H9 (cell line): ENCODE measurements at regions not wholly inside any gene's neighbourhood (a gene's known extent, or its start where the extent isn't known, plus 50 kb on each side); places are given as distances from the start of the nearest gene placed in this dataset.

Experiments used
- DNase-seq: peaks from one replicate; pipeline ENCODE4 v3.0.0-alpha.2; 2017
- H2AFZ ChIP-seq: one replicate; pipeline ENCODE4 v1.6.1; 2013; ENCODE audit warnings: mild to moderate bottlenecking, low read length, control low read depth, moderate library complexity
- H2AK5ac ChIP-seq: 2 replicates; pipeline ENCODE4 v1.6.1; 2013; ENCODE audit warnings: low read length, control low read depth, mixed read lengths; ENCODE audit not compliant: insufficient read length
- H2BK120ac ChIP-seq: one replicate; pipeline ENCODE4 v1.6.1; 2013; ENCODE audit warnings: low read depth, mild to moderate bottlenecking, low read length, control low read depth, inconsistent platforms; ENCODE audit not compliant: poor library complexity, severe bottlenecking
- H2BK12ac ChIP-seq: 2 replicates; pipeline ENCODE4 v1.6.1; 2013; ENCODE audit warnings: low read length, control low read depth, mixed read lengths, low read depth; ENCODE audit not compliant: insufficient read length
- H2BK15ac ChIP-seq: 2 replicates; pipeline ENCODE4 v1.6.1; 2013; ENCODE audit warnings: low read depth, low read length, control low read depth
- H2BK20ac ChIP-seq: one replicate; pipeline ENCODE4 v1.6.1; 2013; ENCODE audit warnings: low read depth, mild to moderate bottlenecking, low read length, control low read depth, inconsistent platforms; ENCODE audit not compliant: poor library complexity, severe bottlenecking
- H2BK5ac ChIP-seq: 2 replicates; pipeline ENCODE4 v1.6.1; 2013; ENCODE audit warnings: low read length, control low read depth, mixed read lengths; ENCODE audit not compliant: insufficient read length
- H3K14ac ChIP-seq: 2 replicates; pipeline ENCODE4 v1.6.1; 2013; ENCODE audit warnings: low read length, control low read depth; ENCODE audit not compliant: insufficient read depth
- H3K18ac ChIP-seq: 2 replicates; pipeline ENCODE4 v1.6.1; 2013; ENCODE audit warnings: low read depth, mild to moderate bottlenecking, mixed read lengths, low read length, control low read depth; ENCODE audit not compliant: insufficient read length
- H3K23ac ChIP-seq: 2 replicates; pipeline ENCODE4 v1.6.1; 2013; ENCODE audit warnings: low read length, control low read depth, mixed read lengths, low read depth; ENCODE audit not compliant: insufficient read length
- H3K23me2 ChIP-seq: 2 replicates; pipeline ENCODE4 v1.6.1; 2013; ENCODE audit warnings: low read depth, mild to moderate bottlenecking, mixed read lengths, low read length, control low read depth; ENCODE audit not compliant: insufficient read length, poor library complexity, severe bottlenecking
- H3K27ac ChIP-seq: 2 replicates; pipeline ENCODE4 v1.5.1; 2013; ENCODE audit warnings: low read length, control low read depth, mixed read lengths, low read depth; ENCODE audit not compliant: insufficient read length
- H3K27me3 ChIP-seq: 2 replicates; pipeline ENCODE4 v1.6.1; 2013; ENCODE audit warnings: low read length, control low read depth, inconsistent platforms; ENCODE audit not compliant: insufficient read depth
- H3K4ac ChIP-seq: 2 replicates; pipeline ENCODE4 v1.6.1; 2013; ENCODE audit warnings: low read depth, mild to moderate bottlenecking, control low read depth, inconsistent platforms, low read length, moderate library complexity
- H3K4me1 ChIP-seq: 2 replicates; pipeline ENCODE4 v1.6.1; 2013; ENCODE audit warnings: low read length, control low read depth, inconsistent platforms; ENCODE audit not compliant: insufficient read depth
- H3K4me2 ChIP-seq: 2 replicates; pipeline ENCODE4 v1.6.1; 2013; ENCODE audit warnings: low read length, control low read depth, mixed read lengths; ENCODE audit not compliant: insufficient read length, insufficient read depth
- H3K56ac ChIP-seq: 2 replicates; pipeline ENCODE4 v1.6.1; 2013; ENCODE audit warnings: low read depth, mild to moderate bottlenecking, mixed read lengths, low read length, control low read depth; ENCODE audit not compliant: insufficient read length
- H3K79me1 ChIP-seq: 2 replicates; pipeline ENCODE4 v1.6.1; 2013; ENCODE audit warnings: low read depth, mild to moderate bottlenecking, moderate library complexity, low read length, control low read depth, inconsistent platforms; ENCODE audit not compliant: insufficient read depth, poor library complexity, severe bottlenecking
- H3K79me2 ChIP-seq: 2 replicates; pipeline ENCODE4 v1.6.1; 2013; ENCODE audit warnings: low read length, control low read depth, inconsistent platforms; ENCODE audit not compliant: insufficient read depth
- H3K9ac ChIP-seq: 2 replicates; pipeline ENCODE4 v1.6.1; 2013; ENCODE audit warnings: low read length, control low read depth, mixed read lengths; ENCODE audit not compliant: insufficient read length; ENCODE audit errors: extremely low read depth
- H3K9me3 ChIP-seq: one replicate; pipeline ENCODE4 v1.6.1; 2013; ENCODE audit warnings: low read depth, low read length, inconsistent platforms; ENCODE audit not compliant: control insufficient read depth
- H3T11ph ChIP-seq: one replicate; pipeline ENCODE4 v1.6.1; 2013; ENCODE audit warnings: mild to moderate bottlenecking, low read length, control low read depth, inconsistent platforms
- H4K20me1 ChIP-seq: one replicate; pipeline ENCODE4 v1.6.1; 2013; ENCODE audit not compliant: control insufficient read depth, insufficient read length, insufficient read depth
- H4K5ac ChIP-seq: 2 replicates; pipeline ENCODE4 v1.6.1; 2013; ENCODE audit warnings: low read depth, mild to moderate bottlenecking, mixed read lengths, low read length, control low read depth; ENCODE audit not compliant: insufficient read length
- H4K8ac ChIP-seq: replicated peaks from 2 replicates; pipeline ENCODE4 v1.6.1; 2013; ENCODE audit warnings: low read length, control low read depth, mixed read lengths, low read depth; ENCODE audit not compliant: insufficient read length
- H4K91ac ChIP-seq: 2 replicates; pipeline ENCODE4 v1.6.1; 2013; ENCODE audit warnings: low read depth, mild to moderate bottlenecking, moderate library complexity, mixed read lengths, low read length, control low read depth; ENCODE audit not compliant: insufficient read length
- H3K27ac Mint-ChIP-seq, 3 experiments: 2 replicates in 2 of 3; 3 replicates in 1 of 3; pipeline ENCODE4 v1.8.0; 2020 to 2021; ENCODE audit warnings: mixed read lengths in 3 of 3, mild to moderate bottlenecking in 1 of 3, moderate library complexity in 1 of 3
- H3K27me3 Mint-ChIP-seq: 2 replicates; pipeline ENCODE4 v1.8.0; 2021; ENCODE audit warnings: low read depth, mild to moderate bottlenecking, moderate library complexity, mixed read lengths
- H3K36me3 Mint-ChIP-seq, 3 experiments: 2 replicates in 2 of 3; 3 replicates in 1 of 3; pipeline ENCODE4 v1.8.0; 2020 to 2021; ENCODE audit warnings: low read depth in 3 of 3, mixed read lengths in 3 of 3; ENCODE audit not compliant: insufficient read depth in 1 of 3
- H3K4me1 Mint-ChIP-seq, 2 experiments: 2 replicates each; pipeline ENCODE4 v1.8.0; 2020; ENCODE audit warnings: mixed read lengths in 2 of 2
- H3K4me3 Mint-ChIP-seq, 2 experiments: 2 replicates in 1 of 2; 3 replicates in 1 of 2; pipeline ENCODE4 v1.8.0; 2020 to 2021; ENCODE audit warnings: mild to moderate bottlenecking in 2 of 2, mixed read lengths in 2 of 2, moderate library complexity in 1 of 2
- H3K9me3 Mint-ChIP-seq, 2 experiments: 2 replicates in 1 of 2; 3 replicates in 1 of 2; pipeline ENCODE4 v1.8.0; 2020; ENCODE audit warnings: mild to moderate bottlenecking in 2 of 2, mixed read lengths in 2 of 2, moderate library complexity in 1 of 2
- WGBS: extraction: QIAGEN DNeasy Blood & Tissue Kit; methylation state at CpG from one replicate; pipeline ENCODE4 v1.1.7; 2013; ENCODE audit warnings: missing lambda C conversion rate, low lambda C conversion rate, mixed read lengths; ENCODE audit not compliant: insufficient read length; ENCODE audit errors: extremely low coverage; 5-methylcytosine and 5-hydroxymethylcytosine counted together
- TF ChIP-seq, protein P1 (sequence below): fragments of 200-600 bp; sonication (generic); conservative IDR thresholded peaks from 3 replicates; pipeline ENCODE4 v1.8.0; 2021; ENCODE audit warnings: antibody characterized with exemption, mild to moderate bottlenecking

- H2AFZ ChIP-seq: no peak overlapping the region
- no peaks in the 10 kb centered on the region; the same call in 1 of the 2 replicates for H3K27me3 ChIP-seq
- H4K8ac ChIP-seq: no peak overlapping the region
- Mint-ChIP-seq H3K9me3 (no peaks in the 10 kb centered on the region), H3K27me3 (peaks cover 9% of the 10 kb centered on the region), H3K4me3 (no peak overlapping the region), H3K27ac (no peak overlapping the region; a peak in 2 of 7 replicates), H3K36me3 (no peaks in the 10 kb centered on the region; a peak in 2 of 7 replicates), H3K4me1 (peaks cover 39 to 56% of the 10 kb centered on the region in 2 experiments)
- H3K56ac ChIP-seq: no peak overlapping the region
- no peak overlapping the region for H3K4ac ChIP-seq
- no peak overlapping the region for H3K4me2 ChIP-seq
- no peak overlapping the region for H2BK20ac ChIP-seq
- no peaks in the 10 kb centered on the region; the same call in 1 of the 2 replicates for H3K79me2 ChIP-seq
- TF ChIP-seq, protein P1, sequence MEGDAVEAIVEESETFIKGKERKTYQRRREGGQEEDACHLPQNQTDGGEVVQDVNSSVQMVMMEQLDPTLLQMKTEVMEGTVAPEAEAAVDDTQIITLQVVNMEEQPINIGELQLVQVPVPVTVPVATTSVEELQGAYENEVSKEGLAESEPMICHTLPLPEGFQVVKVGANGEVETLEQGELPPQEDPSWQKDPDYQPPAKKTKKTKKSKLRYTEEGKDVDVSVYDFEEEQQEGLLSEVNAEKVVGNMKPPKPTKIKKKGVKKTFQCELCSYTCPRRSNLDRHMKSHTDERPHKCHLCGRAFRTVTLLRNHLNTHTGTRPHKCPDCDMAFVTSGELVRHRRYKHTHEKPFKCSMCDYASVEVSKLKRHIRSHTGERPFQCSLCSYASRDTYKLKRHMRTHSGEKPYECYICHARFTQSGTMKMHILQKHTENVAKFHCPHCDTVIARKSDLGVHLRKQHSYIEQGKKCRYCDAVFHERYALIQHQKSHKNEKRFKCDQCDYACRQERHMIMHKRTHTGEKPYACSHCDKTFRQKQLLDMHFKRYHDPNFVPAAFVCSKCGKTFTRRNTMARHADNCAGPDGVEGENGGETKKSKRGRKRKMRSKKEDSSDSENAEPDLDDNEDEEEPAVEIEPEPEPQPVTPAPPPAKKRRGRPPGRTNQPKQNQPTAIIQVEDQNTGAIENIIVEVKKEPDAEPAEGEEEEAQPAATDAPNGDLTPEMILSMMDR: no peak
- H4K5ac ChIP-seq: no peak overlapping the region
- H2BK15ac ChIP-seq: no peak overlapping the region
- no peak overlapping the region for H3K27ac ChIP-seq
- no peak overlapping the region for H3K23ac ChIP-seq
- H4K91ac ChIP-seq: no peak overlapping the region
- H3K9ac ChIP-seq: no peak overlapping the region
- H2BK120ac ChIP-seq: no peak overlapping the region
- H2BK12ac ChIP-seq: no peak overlapping the region
- no peaks in the 10 kb centered on the region for H4K20me1 ChIP-seq
- no CpG with 5 or more reads among the region's 5 CpGs for WGBS
- no peak overlapping the region for H3K14ac ChIP-seq
- no peaks in the 10 kb centered on the region for H3K9me3 ChIP-seq
- H3K4me1 ChIP-seq: peaks cover 13% of the 10 kb centered on the region
- H3K23me2 ChIP-seq: peaks cover 21% of the 10 kb centered on the region
- H2AK5ac ChIP-seq: no peak overlapping the region
- H3K79me1 ChIP-seq: no peaks in the 10 kb centered on the region
- no peak overlapping the region for H3T11ph ChIP-seq
- no peak for DNase-seq
- no peak overlapping the region for H2BK5ac ChIP-seq
- H3K18ac ChIP-seq: no peak overlapping the region
These were observed 85.8 kb upstream of the IPO9 start for GRCh38 chr1:201742955-201743805.
